ENCODE measurements at regions not wholly inside any gene's neighbourhood (a gene's known extent, or its start where the extent isn't known, plus 50 kb on each side); places are given as distances from the start of the nearest gene placed in this dataset.

GRCh38 chr7:49434846-49435245 is 338.6 kb upstream of the VWC2 start:
- H2BK20ac ChIP-seq (ENCODE audit: low read depth, low read length), result no peak overlapping the region
- ChIA-PET POLR2A (ENCODE audit: unreplicated experiment) (no interaction called here), CTCF (interaction anchor here (0.5 kb wide), 1 partner anchor 58 kb away, joined by 4 read pairs; no protein-coding TSS in a partner anchor)
- no peak overlapping the region for H2BK5ac ChIP-seq (ENCODE audit: low read depth, low read length, poor library complexity, severe bottlenecking)
- H3K14ac ChIP-seq (replicated peaks; ENCODE audit: low read depth, low read length), result no peak overlapping the region
- no peak overlapping the region for H4K5ac ChIP-seq (ENCODE audit: low read depth, low read length)
- DNase-seq (no peak), ATAC-seq (ENCODE audit: low read depth) (no peak)
- 0 out of 2 replicates have a peak, but pooled peaks cover 2% of the 10 kb centered on the region for H3K9me3 ChIP-seq (ENCODE audit: control insufficient read depth, insufficient read depth, low read length)
- no peaks in the 10 kb centered on the region for H3K27me3 ChIP-seq (ENCODE audit: control insufficient read depth, insufficient read depth, low read length)
- H2AFZ ChIP-seq (replicated peaks; ENCODE audit: low read length, poor library complexity), result no peak overlapping the region
- no peak overlapping the region for H2AK5ac ChIP-seq (ENCODE audit: low read depth, low read length)
- H3K23ac ChIP-seq (ENCODE audit: low read depth, low read length), result no peak overlapping the region
- no peaks in the 10 kb centered on the region for H4K20me1 ChIP-seq (ENCODE audit: insufficient read depth, low read length)
- no peak overlapping the region for H3K18ac ChIP-seq (ENCODE audit: low read depth, low read length)
- H3K4ac ChIP-seq (ENCODE audit: low read depth, low read length), result no peak overlapping the region
- TF ChIP-seq MAZ (IDR thresholded peaks at IDR 0.05; ENCODE audit: borderline replicate concordance, low read depth, low read length) (no peak), CHD1 (IDR thresholded peaks at IDR 0.05; ENCODE audit: low read depth, low read length) (no peak), RFX5 (IDR thresholded peaks at IDR 0.05; ENCODE audit: low read depth, low read length) (no peak), MXI1 (IDR thresholded peaks at IDR 0.05; ENCODE audit: borderline replicate concordance, low read depth, low read length) (no peak), ELK1 (IDR thresholded peaks at IDR 0.05; ENCODE audit: borderline replicate concordance, low read depth, low read length) (no peak), CTCF (conservative IDR thresholded peaks at IDR 0.05; ENCODE audit: low read depth, low read length) (no peak), SMC3 (IDR thresholded peaks at IDR 0.05; ENCODE audit: low read depth, low read length) (no peak), POLR2A (IDR thresholded peaks at IDR 0.05; ENCODE audit: low read depth, low read length) (no peak), NFE2L2 (IDR thresholded peaks at IDR 0.05; ENCODE audit: low read depth, low read length) (no peak), CEBPB (IDR thresholded peaks at IDR 0.05; ENCODE audit: low read depth, low read length) (no peak), RCOR1 (IDR thresholded peaks at IDR 0.05; ENCODE audit: insufficient replicate concordance, low read length) (no peak), RAD21 (IDR thresholded peaks at IDR 0.05; ENCODE audit: low read length) (no peak), FOS (IDR thresholded peaks at IDR 0.05; ENCODE audit: low read depth, low read length) (no peak), MAFK (IDR thresholded peaks at IDR 0.05; ENCODE audit: low read depth, low read length) (no peak)
- no peak overlapping the region for H2BK120ac ChIP-seq (ENCODE audit: low read depth, low read length)
- in situ Hi-C loops (cut with MboI; ENCODE audit: low sequenced_read_pairs), result no loop called here
- no peak overlapping the region for H3K9ac ChIP-seq (ENCODE audit: low read depth, low read length)
- intact Hi-C loops (cut with micrococcal nuclease), result no loop called here
- no peak overlapping the region for H3K56ac ChIP-seq (ENCODE audit: extremely low read depth, insufficient read depth, low read length)
- H3K4me1 ChIP-seq (ENCODE audit: control insufficient read depth, insufficient read depth, low read length), result no peaks in the 10 kb centered on the region
- H3K36me3 ChIP-seq (ENCODE audit: control insufficient read depth, insufficient read depth, low read length), result no peaks in the 10 kb centered on the region
- H2BK15ac ChIP-seq (ENCODE audit: low read depth, low read length), result no peak overlapping the region
- no peaks in the 10 kb centered on the region for H3K9me1 ChIP-seq (ENCODE audit: insufficient read depth, low read length)
- no peak overlapping the region for H4K8ac ChIP-seq (ENCODE audit: low read depth in 2 of 2, low read length in 2 of 2)
- no CpG with 5 or more reads among the region's 1 CpG for WGBS, 2 experiments (ENCODE audit: extremely low coverage in 2 of 2, insufficient read length in 1 of 2)
- BruUV-seq (replicated peaks), result no TSS peak
- H2AK9ac ChIP-seq (replicated peaks; ENCODE audit: low read depth, low read length, poor library complexity), result no peak overlapping the region
- dilution Hi-C loops (cut with HindIII; ENCODE audit: low sequenced_read_pairs, unreplicated experiment), result no loop called here
- H3K79me1 ChIP-seq (ENCODE audit: low read depth in 1 of 2, low read length in 2 of 2), result no peaks in the 10 kb centered on the region
- H3K4me2 ChIP-seq (ENCODE audit: low read depth, low read length), result no peak overlapping the region
- no peak overlapping the region for H3K4me3 ChIP-seq (ENCODE audit: insufficient read depth, low read depth, low read length)
- H4K91ac ChIP-seq (ENCODE audit: insufficient read depth, low read depth, low read length), result no peak overlapping the region
- H3K27ac ChIP-seq (ENCODE audit: insufficient read depth, low read length), result no peak overlapping the region

All from IMR-90 (cell line).